ENCODE measurements at regions not wholly inside any gene's neighbourhood (a gene's known extent, or its start where the extent isn't known, plus 50 kb on each side); places are given as distances from the start of the nearest gene placed in this dataset.

DNA sequence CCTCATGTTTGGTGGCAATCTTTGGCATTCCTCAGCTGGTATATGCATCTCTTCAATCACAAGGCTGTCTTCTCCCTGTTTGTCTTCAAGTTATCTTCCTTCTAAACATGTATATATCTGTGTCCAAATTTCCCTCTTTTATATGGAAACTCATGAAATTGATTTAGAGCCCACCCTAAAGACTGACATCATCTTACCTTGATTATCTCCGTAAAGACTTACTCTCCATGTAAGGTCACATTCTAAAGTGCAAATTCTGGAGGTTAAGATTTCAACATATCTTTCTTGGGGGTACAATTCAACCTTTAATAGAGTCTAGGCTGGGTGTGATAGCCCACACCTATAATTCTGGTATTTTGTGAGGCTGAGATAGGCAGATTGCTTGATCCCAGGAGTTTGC lies 215.8 kb upstream of the LRRC4C start:
- H2AFZ ChIP-seq (ENCODE audit: low read depth, low read length), result no peak overlapping the region
- H3K27me3 ChIP-seq (ENCODE audit: low read depth, low read length), result no peaks in the 10 kb centered on the region
- no peaks in the 10 kb centered on the region for H3K36me3 ChIP-seq (replicated peaks; ENCODE audit: low read depth, low read length)
- no peaks in the 10 kb centered on the region for H3K4me1 ChIP-seq (ENCODE audit: low read length)
- TF ChIP-seq, protein P1, sequence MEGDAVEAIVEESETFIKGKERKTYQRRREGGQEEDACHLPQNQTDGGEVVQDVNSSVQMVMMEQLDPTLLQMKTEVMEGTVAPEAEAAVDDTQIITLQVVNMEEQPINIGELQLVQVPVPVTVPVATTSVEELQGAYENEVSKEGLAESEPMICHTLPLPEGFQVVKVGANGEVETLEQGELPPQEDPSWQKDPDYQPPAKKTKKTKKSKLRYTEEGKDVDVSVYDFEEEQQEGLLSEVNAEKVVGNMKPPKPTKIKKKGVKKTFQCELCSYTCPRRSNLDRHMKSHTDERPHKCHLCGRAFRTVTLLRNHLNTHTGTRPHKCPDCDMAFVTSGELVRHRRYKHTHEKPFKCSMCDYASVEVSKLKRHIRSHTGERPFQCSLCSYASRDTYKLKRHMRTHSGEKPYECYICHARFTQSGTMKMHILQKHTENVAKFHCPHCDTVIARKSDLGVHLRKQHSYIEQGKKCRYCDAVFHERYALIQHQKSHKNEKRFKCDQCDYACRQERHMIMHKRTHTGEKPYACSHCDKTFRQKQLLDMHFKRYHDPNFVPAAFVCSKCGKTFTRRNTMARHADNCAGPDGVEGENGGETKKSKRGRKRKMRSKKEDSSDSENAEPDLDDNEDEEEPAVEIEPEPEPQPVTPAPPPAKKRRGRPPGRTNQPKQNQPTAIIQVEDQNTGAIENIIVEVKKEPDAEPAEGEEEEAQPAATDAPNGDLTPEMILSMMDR (IDR thresholded peaks at IDR 0.05; ENCODE audit: low read depth, low read length), result no peak
- no peak for TF ChIP-seq EZH2phosphoT487 (IDR thresholded peaks at IDR 0.05; ENCODE audit: low read depth)
- no peak overlapping the region for H3K4me3 ChIP-seq (ENCODE audit: low read length)
- H4K20me1 ChIP-seq (ENCODE audit: insufficient read depth, low read length), result no peaks in the 10 kb centered on the region
- no peak overlapping the region for H3K27ac ChIP-seq (ENCODE audit: low read length)
- no peak overlapping the region for H3K9ac ChIP-seq (ENCODE audit: low read length)
- H3K4me2 ChIP-seq (ENCODE audit: low read length), result no peak overlapping the region
- H3K9me3 ChIP-seq (ENCODE audit: insufficient read depth, low read length), result no peaks in the 10 kb centered on the region
- no peaks in the 10 kb centered on the region for H3K79me2 ChIP-seq (ENCODE audit: low read length)

DNA sequence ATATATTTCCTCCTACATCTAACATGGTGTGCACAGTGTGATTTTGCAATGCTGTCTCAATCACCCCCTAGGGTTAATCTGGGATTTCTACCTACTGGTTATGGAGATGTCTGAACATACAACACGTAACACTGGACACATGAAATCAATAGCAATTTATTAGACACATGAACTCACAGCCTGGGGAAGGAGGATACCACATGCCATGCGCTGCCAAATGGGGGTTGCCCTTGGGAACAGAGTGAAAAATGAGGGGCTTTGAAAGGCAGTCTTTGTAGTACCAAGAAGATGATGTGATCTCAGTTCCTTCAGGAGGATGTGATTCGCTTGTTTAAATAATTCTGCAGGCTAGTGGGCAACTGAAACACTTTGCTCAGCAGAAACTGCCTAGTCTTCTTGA lies 253.6 kb upstream of the LRRC4C start:
- Histone ChIP-seq H2AFZ (ENCODE audit: low read depth, low read length) (no peak overlapping the region), H3K27me3 (ENCODE audit: low read depth, low read length) (no peaks in the 10 kb centered on the region), H3K27ac (ENCODE audit: low read length) (no peak overlapping the region), H3K9ac (ENCODE audit: low read length) (no peak overlapping the region), H3K4me1 (ENCODE audit: low read length) (no peaks in the 10 kb centered on the region), H3K36me3 (replicated peaks; ENCODE audit: low read depth, low read length) (no peaks in the 10 kb centered on the region), H3K79me2 (ENCODE audit: low read length) (no peaks in the 10 kb centered on the region), H3K4me2 (ENCODE audit: low read length) (no peak overlapping the region), H3K9me3 (ENCODE audit: insufficient read depth, low read length) (no peaks in the 10 kb centered on the region), H4K20me1 (ENCODE audit: insufficient read depth, low read length) (no peaks in the 10 kb centered on the region), H3K4me3 (ENCODE audit: low read length) (no peak overlapping the region)
- TF ChIP-seq EZH2phosphoT487 (IDR thresholded peaks at IDR 0.05; ENCODE audit: low read depth), result no peak
- TF ChIP-seq, protein P1 (IDR thresholded peaks at IDR 0.05; ENCODE audit: low read depth, low read length), result no peak

DNA sequence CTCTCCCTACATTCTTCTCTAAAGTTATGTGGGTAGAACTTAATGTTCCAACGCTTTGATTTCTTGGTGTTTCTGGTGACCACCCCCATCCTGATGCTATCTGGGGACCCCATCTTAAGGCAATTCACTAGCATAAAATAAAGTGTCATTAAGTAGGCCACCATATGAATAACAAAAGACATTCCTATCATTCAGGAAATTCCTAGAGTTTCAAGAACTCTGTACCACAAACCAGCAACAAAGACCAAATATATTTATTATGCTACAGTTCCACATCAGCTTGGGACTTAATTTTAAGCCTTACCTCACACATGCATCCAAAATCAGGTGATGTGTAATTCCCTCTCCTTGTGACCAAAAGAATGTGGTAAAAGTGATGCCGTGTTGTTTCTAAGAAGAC lies 254.6 kb upstream of the LRRC4C start:
- H3K4me1 ChIP-seq (ENCODE audit: low read length), result no peaks in the 10 kb centered on the region
- no peaks in the 10 kb centered on the region for H3K36me3 ChIP-seq (replicated peaks; ENCODE audit: low read depth, low read length)
- H2AFZ ChIP-seq (ENCODE audit: low read depth, low read length), result no peak overlapping the region
- no peak overlapping the region for H3K4me3 ChIP-seq (ENCODE audit: low read length)
- no peak overlapping the region for H3K9ac ChIP-seq (ENCODE audit: low read length)
- TF ChIP-seq, protein P1 (IDR thresholded peaks at IDR 0.05; ENCODE audit: low read depth, low read length), result no peak
- no peak for TF ChIP-seq EZH2phosphoT487 (IDR thresholded peaks at IDR 0.05; ENCODE audit: low read depth)
- H3K27me3 ChIP-seq (ENCODE audit: low read depth, low read length), result no peaks in the 10 kb centered on the region
- no peaks in the 10 kb centered on the region for H4K20me1 ChIP-seq (ENCODE audit: insufficient read depth, low read length)
- H3K79me2 ChIP-seq (ENCODE audit: low read length), result no peaks in the 10 kb centered on the region
- H3K4me2 ChIP-seq (ENCODE audit: low read length), result no peak overlapping the region
- no peaks in the 10 kb centered on the region for H3K9me3 ChIP-seq (ENCODE audit: insufficient read depth, low read length)
- H3K27ac ChIP-seq (ENCODE audit: low read length), result no peak overlapping the region

DNA sequence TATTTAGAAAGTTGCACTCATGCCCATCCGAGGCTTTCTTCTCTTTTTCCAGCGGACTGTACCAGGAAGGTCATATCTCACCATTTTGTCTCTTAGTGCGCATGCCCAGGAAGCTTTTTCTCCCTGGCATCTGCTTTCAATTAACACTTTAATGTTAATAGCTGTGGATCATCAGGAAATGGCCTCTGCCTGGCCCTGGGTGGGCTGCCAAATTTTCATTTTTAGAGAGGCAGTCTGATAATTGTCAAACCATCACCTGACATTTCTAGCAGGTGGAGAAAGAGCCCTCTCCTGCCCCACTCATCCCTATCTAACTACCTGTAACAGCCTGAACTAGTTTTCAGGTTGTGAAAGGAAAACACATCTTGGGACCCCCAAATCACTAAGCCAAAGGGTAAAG lies 257.4 kb upstream of the LRRC4C start:
- Histone ChIP-seq H3K27me3 (ENCODE audit: low read depth, low read length) (no peaks in the 10 kb centered on the region), H3K4me1 (ENCODE audit: low read length) (no peaks in the 10 kb centered on the region), H4K20me1 (ENCODE audit: insufficient read depth, low read length) (no peaks in the 10 kb centered on the region), H3K4me3 (ENCODE audit: low read length) (no peak overlapping the region), H3K27ac (ENCODE audit: low read length) (no peak overlapping the region), H3K9ac (ENCODE audit: low read length) (no peak overlapping the region), H3K9me3 (ENCODE audit: insufficient read depth, low read length) (no peaks in the 10 kb centered on the region), H3K36me3 (replicated peaks; ENCODE audit: low read depth, low read length) (no peaks in the 10 kb centered on the region), H3K4me2 (ENCODE audit: low read length) (no peak overlapping the region), H3K79me2 (ENCODE audit: low read length) (no peaks in the 10 kb centered on the region), H2AFZ (ENCODE audit: low read depth, low read length) (no peak overlapping the region)
- TF ChIP-seq, protein P1 (IDR thresholded peaks at IDR 0.05; ENCODE audit: low read depth, low read length), result no peak
- no peak for TF ChIP-seq EZH2phosphoT487 (IDR thresholded peaks at IDR 0.05; ENCODE audit: low read depth)

All from OCI-LY3 (cell line).